IMR-90 (cell line): ENCODE measurements at regions not wholly inside any gene's neighbourhood (a gene's known extent, or its start where the extent isn't known, plus 50 kb on each side); places are given as distances from the start of the nearest gene placed in this dataset.

ENCODE experiments used
- ATAC-seq: fragments of 200-7000 bp; cut with Tn5 transposase; 2 replicates; pipeline ENCODE4 v1.9.1; 2020; ENCODE audit warnings: low read depth, mild to moderate bottlenecking, moderate library complexity
- BruUV-seq: library from RNA; stranded (reverse); fragments of 400-500 nt; replicated peaks from 2 replicates; lab custom pipeline; 2021; lab: Mats Ljungman, UMichigan
- CTCF ChIA-PET: fragments of 300-600 bp; formaldehyde crosslinking; extraction: SDS; loops from one replicate; lab custom pipeline; 2021; ENCODE audit warnings: antibody characterized with exemption; lab: Yijun Ruan, JAX
- POLR2A ChIA-PET: fragments of 300-600 bp; sonication (Branson Sonifier 250); formaldehyde crosslinking; loops from one replicate; lab custom pipeline; 2022; ENCODE audit warnings: antibody characterized with exemption; ENCODE audit not compliant: unreplicated experiment; lab: Charles Lee
- DNase-seq: peaks from one replicate; pipeline ENCODE4 v3.0.0; 2013
- H2AFZ ChIP-seq: replicated peaks from 2 replicates; pipeline ENCODE3; 2013; ENCODE audit warnings: low read length, mild to moderate bottlenecking; ENCODE audit not compliant: poor library complexity
- H2AK5ac ChIP-seq: 2 replicates; pipeline ENCODE4 v1.6.1; 2013; ENCODE audit warnings: low read depth, low read length, inconsistent platforms
- H2AK9ac ChIP-seq: replicated peaks from 2 replicates; pipeline ENCODE3; 2013; ENCODE audit warnings: mild to moderate bottlenecking, low read depth, low read length, moderate library complexity; ENCODE audit not compliant: poor library complexity
- H2BK120ac ChIP-seq: 2 replicates; pipeline ENCODE4 v1.6.1; 2013; ENCODE audit warnings: low read depth, low read length, inconsistent platforms
- H2BK15ac ChIP-seq: 3 replicates; pipeline ENCODE4 v1.6.1; 2013; ENCODE audit warnings: low read depth, low read length, inconsistent platforms
- H2BK20ac ChIP-seq: 2 replicates; pipeline ENCODE4 v1.6.1; 2013; ENCODE audit warnings: low read depth, mild to moderate bottlenecking, inconsistent platforms, low read length, moderate library complexity
- H2BK5ac ChIP-seq: 2 replicates; pipeline ENCODE4 v1.6.1; 2013; ENCODE audit warnings: mild to moderate bottlenecking, low read depth, low read length, inconsistent platforms; ENCODE audit not compliant: poor library complexity, severe bottlenecking
- H3K14ac ChIP-seq: replicated peaks from 2 replicates; pipeline ENCODE4 v1.6.1; 2013; ENCODE audit warnings: low read depth, low read length, inconsistent platforms
- H3K18ac ChIP-seq: 2 replicates; pipeline ENCODE4 v1.6.1; 2013; ENCODE audit warnings: low read depth, low read length, control low read depth
- H3K23ac ChIP-seq: 2 replicates; pipeline ENCODE4 v1.6.1; 2013; ENCODE audit warnings: low read depth, low read length, inconsistent platforms
- H3K27ac ChIP-seq: 2 replicates; pipeline ENCODE4 v1.5.1; 2013; ENCODE audit warnings: mild to moderate bottlenecking, control low read depth, low read length; ENCODE audit not compliant: insufficient read depth
- H3K27me3 ChIP-seq: 2 replicates; pipeline ENCODE4 v1.6.1; 2013; ENCODE audit warnings: low read length; ENCODE audit not compliant: control insufficient read depth, insufficient read depth
- H3K36me3 ChIP-seq: 2 replicates; pipeline ENCODE4 v1.6.1; 2013; ENCODE audit warnings: low read length, mixed read lengths; ENCODE audit not compliant: control insufficient read depth, insufficient read depth
- H3K4ac ChIP-seq: 2 replicates; pipeline ENCODE4 v1.6.1; 2013; ENCODE audit warnings: low read depth, low read length, inconsistent platforms
- H3K4me1 ChIP-seq: 2 replicates; pipeline ENCODE4 v1.6.1; 2013; ENCODE audit warnings: low read length, mixed read lengths; ENCODE audit not compliant: control insufficient read depth, insufficient read depth
- H3K4me2 ChIP-seq: 2 replicates; pipeline ENCODE4 v1.6.1; 2013; ENCODE audit warnings: low read depth, mild to moderate bottlenecking, control low read depth, low read length, moderate library complexity
- H3K4me3 ChIP-seq: 2 replicates; pipeline ENCODE4 v1.5.1; 2013; ENCODE audit warnings: low read depth, mild to moderate bottlenecking, control low read depth, low read length, moderate library complexity; ENCODE audit not compliant: insufficient read depth
- H3K56ac ChIP-seq: 2 replicates; pipeline ENCODE4 v1.6.1; 2013; ENCODE audit warnings: low read length, inconsistent platforms; ENCODE audit not compliant: insufficient read depth; ENCODE audit errors: extremely low read depth
- H3K79me1 ChIP-seq, 2 experiments: 2 replicates each; pipeline ENCODE4 v1.6.1; 2013; ENCODE audit warnings: low read length in 2 of 2, inconsistent platforms in 1 of 2, low read depth in 1 of 2
- H3K9ac ChIP-seq: 2 replicates; pipeline ENCODE4 v1.6.1; 2013; ENCODE audit warnings: low read depth, low read length, control low read depth
- H3K9me1 ChIP-seq: 2 replicates; pipeline ENCODE4 v1.6.1; 2013; ENCODE audit warnings: low read length, inconsistent platforms; ENCODE audit not compliant: insufficient read depth
- H3K9me3 ChIP-seq: 2 replicates; pipeline ENCODE4 v1.6.1; 2013; ENCODE audit warnings: low read length; ENCODE audit not compliant: control insufficient read depth, insufficient read depth
- H4K20me1 ChIP-seq: 2 replicates; pipeline ENCODE4 v1.6.1; 2013; ENCODE audit warnings: low read length, inconsistent platforms; ENCODE audit not compliant: insufficient read depth
- H4K5ac ChIP-seq: 2 replicates; pipeline ENCODE4 v1.6.1; 2013; ENCODE audit warnings: mild to moderate bottlenecking, low read depth, low read length, control low read depth
- H4K8ac ChIP-seq, 2 experiments: 2 replicates each; pipeline ENCODE4 v1.6.1; 2013; ENCODE audit warnings: low read depth in 2 of 2, low read length in 2 of 2, control low read depth in 1 of 2, inconsistent platforms in 1 of 2
- H4K91ac ChIP-seq: 2 replicates; pipeline ENCODE4 v1.6.1; 2013; ENCODE audit warnings: low read depth, low read length, inconsistent platforms; ENCODE audit not compliant: insufficient read depth
- BHLHE40 ChIP-seq: fragments of 150-350 bp; IDR thresholded peaks from 2 replicates; pipeline ENCODE4 v1.6.1; 2016; ENCODE audit warnings: mild to moderate bottlenecking, low read depth, low read length
- CEBPB ChIP-seq: IDR thresholded peaks from 2 replicates; pipeline ENCODE4 v1.6.1; 2012; ENCODE audit warnings: low read depth, low read length, improper control_type of control experiment
- CHD1 ChIP-seq: IDR thresholded peaks from 2 replicates; pipeline ENCODE4 v1.6.1; 2012; ENCODE audit warnings: low read depth, low read length, improper control_type of control experiment
- CTCF ChIP-seq: conservative IDR thresholded peaks from 2 replicates; pipeline ENCODE4 v1.5.1; 2012; ENCODE audit warnings: mild to moderate bottlenecking, low read depth, low read length, improper control_type of control experiment
- ELK1 ChIP-seq: fragments of 150-350 bp; IDR thresholded peaks from 2 replicates; pipeline ENCODE4 v1.6.1; 2016; ENCODE audit warnings: low read depth, mild to moderate bottlenecking, low read length, moderate library complexity, borderline replicate concordance
- FOS ChIP-seq: fragments of 150-350 bp; IDR thresholded peaks from 2 replicates; pipeline ENCODE4 v1.6.1; 2016; ENCODE audit warnings: low read depth, low read length
- MAFK ChIP-seq: IDR thresholded peaks from 2 replicates; pipeline ENCODE4 v1.6.1; 2012; ENCODE audit warnings: low read depth, low read length, improper control_type of control experiment
- MAZ ChIP-seq: IDR thresholded peaks from 2 replicates; pipeline ENCODE4 v1.6.1; 2012; ENCODE audit warnings: low read depth, mild to moderate bottlenecking, low read length, improper control_type of control experiment, moderate library complexity, borderline replicate concordance
- MXI1 ChIP-seq: IDR thresholded peaks from 2 replicates; pipeline ENCODE4 v1.6.1; 2012; ENCODE audit warnings: low read depth, mild to moderate bottlenecking, low read length, moderate library complexity, borderline replicate concordance
- NFE2L2 ChIP-seq: fragments of 150-350 bp; IDR thresholded peaks from 2 replicates; pipeline ENCODE4 v1.6.1; 2016; ENCODE audit warnings: low read depth, mild to moderate bottlenecking, low read length
- POLR2A ChIP-seq: IDR thresholded peaks from 2 replicates; pipeline ENCODE4 v1.6.1; 2012; ENCODE audit warnings: mild to moderate bottlenecking, low read depth, low read length
- RAD21 ChIP-seq: IDR thresholded peaks from 2 replicates; pipeline ENCODE4 v1.6.1; 2012; ENCODE audit warnings: low read length, improper control_type of control experiment
- RCOR1 ChIP-seq: IDR thresholded peaks from 2 replicates; pipeline ENCODE4 v1.6.1; 2012; ENCODE audit warnings: mild to moderate bottlenecking, low read length, improper control_type of control experiment; ENCODE audit not compliant: insufficient replicate concordance
- RFX5 ChIP-seq: IDR thresholded peaks from 2 replicates; pipeline ENCODE4 v1.8.0; 2012; ENCODE audit warnings: low read depth, mild to moderate bottlenecking, low read length, moderate library complexity
- SMC3 ChIP-seq: fragments of 150-350 bp; IDR thresholded peaks from 2 replicates; pipeline ENCODE4 v1.6.1; 2016; ENCODE audit warnings: low read depth, mild to moderate bottlenecking, antibody characterized with exemption, low read length, moderate library complexity
- WGBS, 2 experiments: methylation state at CpG; one replicate each; pipeline versions ENCODE4 v1.1.5 to v1.1.7; 2013; ENCODE audit warnings: missing lambda C conversion rate in 2 of 2; ENCODE audit not compliant: insufficient read length in 1 of 2; ENCODE audit errors: extremely low coverage in 2 of 2; 5-methylcytosine and 5-hydroxymethylcytosine counted together
- dilution Hi-C: fragments of 300-500 bp; cut with HindIII; formaldehyde crosslinking; loops from one replicate; pipeline ENCODE4 v1.14.3; 2018; ENCODE audit warnings: low sequenced_read_pairs; ENCODE audit not compliant: unreplicated experiment
- in situ Hi-C: fragments of 300-500 bp; cut with MboI; formaldehyde crosslinking; loops from 3 replicates; pipeline ENCODE4 v1.14.3; 2019; ENCODE audit warnings: low sequenced_read_pairs, inconsistent platforms, mixed read lengths
- intact Hi-C: fragments of 100-400 bp; cut with micrococcal nuclease; formaldehyde crosslinking; loops from 2 replicates; pipeline ENCODE4 v1.10.0; 2022
- TF ChIP-seq, protein P1 (sequence below): fragments of 150-350 bp; IDR thresholded peaks from 2 replicates; pipeline ENCODE4 v1.6.1; 2017; ENCODE audit warnings: mild to moderate bottlenecking, antibody characterized with exemption, low read length, low read depth

DNA sequence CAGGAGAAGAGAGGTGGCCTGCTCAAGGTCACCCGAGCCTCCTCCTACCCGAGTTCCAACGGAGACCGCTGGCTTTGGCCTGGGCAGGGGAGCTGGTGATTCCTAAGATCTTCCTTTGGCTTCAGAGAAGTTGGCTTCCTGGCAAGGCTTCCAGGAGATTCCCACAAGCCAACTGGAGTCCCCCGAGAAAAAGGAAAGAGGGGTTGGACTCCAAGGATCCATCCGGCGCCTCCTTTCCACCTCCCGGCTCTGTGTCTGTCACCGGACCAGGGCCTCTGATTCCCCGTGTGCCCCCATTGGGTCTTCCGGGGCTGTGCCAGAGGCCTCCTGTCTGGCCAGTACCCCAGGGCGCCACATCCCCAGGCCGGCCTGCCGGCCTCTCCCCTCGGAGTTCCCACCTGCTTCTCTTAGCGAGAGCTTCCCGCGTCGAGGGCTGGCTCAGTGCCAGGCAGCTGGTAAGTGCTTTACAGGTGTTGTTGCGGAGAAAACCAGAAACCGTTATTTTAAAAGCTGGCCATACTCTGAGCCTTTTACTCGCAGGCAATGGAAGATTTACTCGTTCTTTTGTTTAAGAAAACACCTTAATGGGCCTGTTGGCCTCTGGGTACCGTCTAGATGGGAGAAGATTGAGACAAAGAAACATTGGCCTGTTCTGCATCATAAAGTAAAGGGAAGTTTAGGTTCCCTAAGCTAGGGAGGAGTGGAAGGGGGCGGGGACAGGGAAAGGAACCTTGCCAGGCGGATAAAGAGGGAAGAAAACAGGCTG lies 258.4 kb upstream of the SDK2 start:
- Histone ChIP-seq H2AK9ac (no peak overlapping the region), H4K91ac (no peak overlapping the region), H3K4ac (no peak overlapping the region), H3K9me1 (no peaks in the 10 kb centered on the region), H3K4me2 (no peak overlapping the region), H2AK5ac (no peak overlapping the region), H2AFZ (no peak overlapping the region), H2BK5ac (no peak overlapping the region), H2BK20ac (no peak overlapping the region), H3K14ac (no peak overlapping the region), H3K27me3 (no peaks in the 10 kb centered on the region), H3K36me3 (no peaks in the 10 kb centered on the region), H3K4me3 (no peak overlapping the region), H2BK15ac (no peak overlapping the region), H3K18ac (no peak overlapping the region), H3K4me1 (no peaks in the 10 kb centered on the region), H3K9ac (no peak overlapping the region), H4K20me1 (no peaks in the 10 kb centered on the region), H3K79me1 (no peaks in the 10 kb centered on the region), H3K56ac (no peak overlapping the region), H4K5ac (no peak overlapping the region), H3K9me3 (peaks cover 47% of the 10 kb centered on the region), H2BK120ac (no peak overlapping the region), H4K8ac (no peak overlapping the region), H3K27ac (no peak overlapping the region), H3K23ac (no peak overlapping the region)
- WGBS, 2 experiments = 56% methylated on average over 4 of the region's 26 CpGs; no CpG with 5 or more reads in 1 of the 2 experiments
- TF ChIP-seq BHLHE40 = no peak
- no peak for TF ChIP-seq CHD1
- no peak for TF ChIP-seq POLR2A
- no peak for TF ChIP-seq MAFK
- no peak for TF ChIP-seq ELK1
- TF ChIP-seq, protein P1, sequence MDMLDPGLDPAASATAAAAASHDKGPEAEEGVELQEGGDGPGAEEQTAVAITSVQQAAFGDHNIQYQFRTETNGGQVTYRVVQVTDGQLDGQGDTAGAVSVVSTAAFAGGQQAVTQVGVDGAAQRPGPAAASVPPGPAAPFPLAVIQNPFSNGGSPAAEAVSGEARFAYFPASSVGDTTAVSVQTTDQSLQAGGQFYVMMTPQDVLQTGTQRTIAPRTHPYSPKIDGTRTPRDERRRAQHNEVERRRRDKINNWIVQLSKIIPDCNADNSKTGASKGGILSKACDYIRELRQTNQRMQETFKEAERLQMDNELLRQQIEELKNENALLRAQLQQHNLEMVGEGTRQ = no peak
- TF ChIP-seq CEBPB = no peak
- TF ChIP-seq MXI1 = no peak
- no peak for TF ChIP-seq SMC3
- TF ChIP-seq RFX5 = no peak
- TF ChIP-seq FOS = no peak
- TF ChIP-seq RCOR1 = no peak
- no peak for TF ChIP-seq CTCF
- TF ChIP-seq RAD21 = no peak
- no peak for TF ChIP-seq NFE2L2
- TF ChIP-seq MAZ = no peak
- ChIA-PET POLR2A (no interaction called here), CTCF (no interaction called here)
- ATAC-seq (no peak), DNase-seq (no peak)
- no TSS peak for BruUV-seq
- dilution Hi-C loops = no loop called here
- in situ Hi-C loops = no loop called here
- intact Hi-C loops = no loop called here
